DOHH2 (cell line): ENCODE measurements at regions not wholly inside any gene's neighbourhood (a gene's known extent, or its start where the extent isn't known, plus 50 kb on each side); places are given as distances from the start of the nearest gene placed in this dataset.

ENCODE experiments used
- CTCF ChIP-seq: fragments of 200-600 bp; sonication (generic); IDR thresholded peaks from one replicate; pipeline ENCODE4 v1.5.1; 2014; ENCODE audit warnings: antibody characterized with exemption, mild to moderate bottlenecking, low read depth, low read length; ENCODE audit not compliant: poor library complexity, severe bottlenecking
- EZH2phosphoT487 ChIP-seq: fragments of 200-600 bp; sonication (generic); IDR thresholded peaks from 2 replicates; pipeline ENCODE4 v1.6.1; 2017; ENCODE audit warnings: borderline replicate concordance, mild to moderate bottlenecking, antibody characterized with exemption, low read length, moderate library complexity, mixed read lengths

- TF ChIP-seq CTCF (no peak), EZH2phosphoT487 (no peak)
Measured at GRCh38 chrX:120732879-120733278, 103.0 kb upstream of the C1GALT1C1 start.
